DOHH2 (cell line): ENCODE measurements at regions not wholly inside any gene's neighbourhood (a gene's known extent, or its start where the extent isn't known, plus 50 kb on each side); places are given as distances from the start of the nearest gene placed in this dataset.

ENCODE experiments used
- EZH2phosphoT487 ChIP-seq: fragments of 200-600 bp; sonication (generic); IDR thresholded peaks from 2 replicates; pipeline ENCODE4 v1.6.1; 2017; ENCODE audit warnings: borderline replicate concordance, mild to moderate bottlenecking, antibody characterized with exemption, low read length, moderate library complexity, mixed read lengths
- TF ChIP-seq, protein P1 (sequence below): fragments of 200-600 bp; sonication (generic); IDR thresholded peaks from one replicate; pipeline ENCODE4 v1.5.1; 2014; ENCODE audit warnings: antibody characterized with exemption, mild to moderate bottlenecking, low read depth, low read length; ENCODE audit not compliant: poor library complexity, severe bottlenecking

GRCh38 chr12:105552056-105552455 lies 221.6 kb downstream of the C12orf75 start:
- TF ChIP-seq, protein P1, sequence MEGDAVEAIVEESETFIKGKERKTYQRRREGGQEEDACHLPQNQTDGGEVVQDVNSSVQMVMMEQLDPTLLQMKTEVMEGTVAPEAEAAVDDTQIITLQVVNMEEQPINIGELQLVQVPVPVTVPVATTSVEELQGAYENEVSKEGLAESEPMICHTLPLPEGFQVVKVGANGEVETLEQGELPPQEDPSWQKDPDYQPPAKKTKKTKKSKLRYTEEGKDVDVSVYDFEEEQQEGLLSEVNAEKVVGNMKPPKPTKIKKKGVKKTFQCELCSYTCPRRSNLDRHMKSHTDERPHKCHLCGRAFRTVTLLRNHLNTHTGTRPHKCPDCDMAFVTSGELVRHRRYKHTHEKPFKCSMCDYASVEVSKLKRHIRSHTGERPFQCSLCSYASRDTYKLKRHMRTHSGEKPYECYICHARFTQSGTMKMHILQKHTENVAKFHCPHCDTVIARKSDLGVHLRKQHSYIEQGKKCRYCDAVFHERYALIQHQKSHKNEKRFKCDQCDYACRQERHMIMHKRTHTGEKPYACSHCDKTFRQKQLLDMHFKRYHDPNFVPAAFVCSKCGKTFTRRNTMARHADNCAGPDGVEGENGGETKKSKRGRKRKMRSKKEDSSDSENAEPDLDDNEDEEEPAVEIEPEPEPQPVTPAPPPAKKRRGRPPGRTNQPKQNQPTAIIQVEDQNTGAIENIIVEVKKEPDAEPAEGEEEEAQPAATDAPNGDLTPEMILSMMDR = no peak
- TF ChIP-seq EZH2phosphoT487 = no peak
